Esophagus muscularis mucosa (tissue), 4 donors: ENCODE measurements at regions not wholly inside any gene's neighbourhood (a gene's known extent, or its start where the extent isn't known, plus 50 kb on each side); places are given as distances from the start of the nearest gene placed in this dataset.

Experiments
- DNase-seq: peaks from one replicate; pipeline ENCODE4 v3.0.0-alpha.2; 2017; ENCODE audit errors: extremely low spot score
- H3K27ac ChIP-seq, 4 donors: fragments of 200-600 bp; sonication (generic); replicated peaks in 1 of 4; 1 replicate in 3 of 4; 2 replicates in 1 of 4; pipeline ENCODE4 v1.5.1; 2016 to 2019; ENCODE audit warnings: mild to moderate bottlenecking in 1 of 4
- H3K27me3 ChIP-seq, 4 donors: fragments of 200-600 bp; sonication (generic); one replicate each; pipeline versions ENCODE4 v1.5.1 to v1.6.0; 2016 to 2019
- H3K36me3 ChIP-seq, 4 donors: fragments of 200-600 bp; sonication (generic); one replicate each; pipeline ENCODE4 v1.5.1; 2016 to 2019
- H3K4me1 ChIP-seq, 4 donors: fragments of 200-600 bp; sonication (generic); one replicate each; pipeline ENCODE4 v1.5.1; 2016 to 2019
- H3K4me3 ChIP-seq, 4 donors: fragments of 200-600 bp; sonication (generic); 1 replicate in 2 of 4; 2 replicates in 2 of 4; pipeline ENCODE4 v1.5.1; 2016 to 2019; ENCODE audit warnings: mild to moderate bottlenecking in 4 of 4, moderate library complexity in 1 of 4
- H3K9me3 ChIP-seq, 4 donors: fragments of 200-600 bp; sonication (generic); 1 replicate in 3 of 4; 2 replicates in 1 of 4; pipeline ENCODE4 v1.5.1; 2016 to 2019
- EP300 ChIP-seq: sonication (generic); formaldehyde crosslinking; IDR thresholded peaks from one replicate; pipeline ENCODE4 v1.6.1; 2017; ENCODE audit warnings: antibody characterized with exemption
- POLR2A ChIP-seq: fragments of 450-650 bp; IDR thresholded peaks from one replicate; pipeline ENCODE4 v1.6.1; 2017; ENCODE audit warnings: antibody characterized with exemption, moderate library complexity, mild to moderate bottlenecking, low read depth
- POLR2AphosphoS5 ChIP-seq, 2 donors: sonication (generic); formaldehyde crosslinking; IDR thresholded peaks; one replicate each; pipeline ENCODE4 v1.6.1; 2017; ENCODE audit warnings: antibody characterized with exemption in 2 of 2
- WGBS: methylation state at CpG from one replicate; pipeline ENCODE4 v1.1.5; 2018; 5-methylcytosine and 5-hydroxymethylcytosine counted together
- intact Hi-C: fragments of 100-400 bp; cut with DNase I; formaldehyde crosslinking; loops from one replicate; pipeline ENCODE4 v1.15.1; 2023
- TF ChIP-seq, protein P1 (sequence below), 3 experiments: fragments of 200-600 bp in 2 of 3; fragments of 450-650 bp in 1 of 3; sonication (generic) in 2 of 3; IDR thresholded peaks; one replicate each; pipeline ENCODE4 v1.5.1; 2017 to 2019; ENCODE audit warnings: antibody characterized with exemption in 3 of 3, mild to moderate bottlenecking in 2 of 3, moderate library complexity in 1 of 3

DNA sequence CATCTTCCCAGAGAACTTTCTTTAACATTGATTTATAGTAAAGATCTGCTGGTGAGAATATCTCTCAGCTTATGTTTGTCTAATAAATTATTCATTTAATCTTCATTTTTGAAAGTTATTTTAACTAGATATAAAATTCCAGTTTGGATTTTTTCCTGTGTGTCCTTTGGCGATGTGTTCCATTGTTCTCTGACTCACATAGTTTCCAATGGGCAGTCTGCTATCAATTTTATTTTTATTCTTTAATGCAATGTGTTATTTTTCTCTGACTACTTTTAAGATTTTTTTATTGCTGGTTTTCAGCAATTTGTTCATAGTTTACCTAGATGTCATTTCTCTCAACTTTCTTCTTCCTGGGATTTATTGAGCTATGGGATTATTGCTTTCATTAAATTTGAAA is 325.2 kb upstream of the POGK start:
- intact Hi-C loops: no loop called here
- TF ChIP-seq POLR2AphosphoS5 (IDR thresholded peaks at IDR 0.05) (no peak), EP300 (no peak), POLR2A (no peak)
- TF ChIP-seq, protein P1, sequence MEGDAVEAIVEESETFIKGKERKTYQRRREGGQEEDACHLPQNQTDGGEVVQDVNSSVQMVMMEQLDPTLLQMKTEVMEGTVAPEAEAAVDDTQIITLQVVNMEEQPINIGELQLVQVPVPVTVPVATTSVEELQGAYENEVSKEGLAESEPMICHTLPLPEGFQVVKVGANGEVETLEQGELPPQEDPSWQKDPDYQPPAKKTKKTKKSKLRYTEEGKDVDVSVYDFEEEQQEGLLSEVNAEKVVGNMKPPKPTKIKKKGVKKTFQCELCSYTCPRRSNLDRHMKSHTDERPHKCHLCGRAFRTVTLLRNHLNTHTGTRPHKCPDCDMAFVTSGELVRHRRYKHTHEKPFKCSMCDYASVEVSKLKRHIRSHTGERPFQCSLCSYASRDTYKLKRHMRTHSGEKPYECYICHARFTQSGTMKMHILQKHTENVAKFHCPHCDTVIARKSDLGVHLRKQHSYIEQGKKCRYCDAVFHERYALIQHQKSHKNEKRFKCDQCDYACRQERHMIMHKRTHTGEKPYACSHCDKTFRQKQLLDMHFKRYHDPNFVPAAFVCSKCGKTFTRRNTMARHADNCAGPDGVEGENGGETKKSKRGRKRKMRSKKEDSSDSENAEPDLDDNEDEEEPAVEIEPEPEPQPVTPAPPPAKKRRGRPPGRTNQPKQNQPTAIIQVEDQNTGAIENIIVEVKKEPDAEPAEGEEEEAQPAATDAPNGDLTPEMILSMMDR (IDR thresholded peaks at IDR 0.05): no peak
- Histone ChIP-seq H3K36me3 (no peaks in the 10 kb centered on the region), H3K4me3 (no peak overlapping the region), H3K27ac (no peak overlapping the region), H3K4me1 (no peaks in the 10 kb centered on the region), H3K9me3 (peaks cover 0 to 9% (median 4%) of the 10 kb centered on the region in 4 donors), H3K27me3 (no peaks in the 10 kb centered on the region)
- WGBS: 96% methylated on average over 1 of the region's 1 CpG
- DNase-seq: no peak

DNA sequence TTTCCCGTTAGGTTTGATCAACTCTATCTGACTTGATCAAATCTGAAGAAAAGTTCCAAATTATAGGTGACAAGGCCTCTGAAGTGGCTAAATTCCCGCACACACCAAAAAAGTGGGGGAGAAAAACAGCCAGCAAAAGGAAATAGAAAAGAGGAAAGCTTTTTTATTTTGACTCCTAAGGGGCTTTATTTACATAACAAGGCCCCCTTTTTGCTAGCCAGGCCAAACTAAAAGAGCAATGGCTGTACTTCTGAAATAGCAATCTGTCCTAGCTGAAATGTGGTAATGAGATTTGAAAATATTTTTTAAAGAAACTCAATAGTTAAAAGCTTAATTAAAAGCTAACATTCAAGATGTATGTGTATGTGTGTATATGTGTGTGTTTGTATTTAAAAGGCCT is 311.5 kb upstream of the POGK start:
- whole genome bisulfite sequencing: 81% methylated on average over 2 of the region's 2 CpGs
- Histone ChIP-seq H3K27me3 (no peaks in the 10 kb centered on the region), H3K27ac (no peak overlapping the region), H3K36me3 (no peaks in the 10 kb centered on the region), H3K4me1 (no peaks in the 10 kb centered on the region), H3K9me3 (no peaks in the 10 kb centered on the region), H3K4me3 (no peak overlapping the region)
- TF ChIP-seq POLR2AphosphoS5 (IDR thresholded peaks at IDR 0.05): no peak
- TF ChIP-seq, protein P1 (IDR thresholded peaks at IDR 0.05): no peak
- no peak for TF ChIP-seq EP300
- DNase-seq: no peak
- intact Hi-C loops: no loop called here

DNA sequence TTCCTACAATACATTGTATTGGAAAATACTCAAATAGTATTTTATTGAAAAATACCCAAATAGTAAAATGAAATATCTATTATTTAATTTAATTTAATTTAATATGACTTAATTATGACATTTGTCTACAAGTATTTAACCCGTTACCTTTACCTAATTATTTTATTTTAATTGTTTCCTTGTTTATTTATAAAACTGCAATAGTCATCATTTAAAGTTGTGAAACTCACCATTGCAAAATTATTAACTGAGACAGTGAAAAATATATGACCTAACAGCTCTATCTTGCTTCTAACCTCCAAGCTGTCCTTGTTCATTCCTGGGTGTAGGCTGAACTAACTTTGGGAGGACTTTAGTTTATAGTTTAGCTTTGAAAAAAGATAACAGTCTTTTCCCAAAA is 300.6 kb upstream of the POGK start:
- TF ChIP-seq POLR2A: no peak
- TF ChIP-seq, protein P1 (IDR thresholded peaks at IDR 0.05): no peak
- no peak for TF ChIP-seq EP300
- TF ChIP-seq POLR2AphosphoS5 (IDR thresholded peaks at IDR 0.05): no peak
- H3K4me1 ChIP-seq: no peaks in the 10 kb centered on the region
- no peaks in the 10 kb centered on the region for H3K27me3 ChIP-seq
- no peak overlapping the region for H3K4me3 ChIP-seq
- no peak for DNase-seq
- H3K9me3 ChIP-seq: no peaks in the 10 kb centered on the region
- H3K36me3 ChIP-seq: no peaks in the 10 kb centered on the region
- intact Hi-C loops: no loop called here
- H3K27ac ChIP-seq: no peak overlapping the region
- WGBS: 60% methylated on average over 1 of the region's 1 CpG

DNA sequence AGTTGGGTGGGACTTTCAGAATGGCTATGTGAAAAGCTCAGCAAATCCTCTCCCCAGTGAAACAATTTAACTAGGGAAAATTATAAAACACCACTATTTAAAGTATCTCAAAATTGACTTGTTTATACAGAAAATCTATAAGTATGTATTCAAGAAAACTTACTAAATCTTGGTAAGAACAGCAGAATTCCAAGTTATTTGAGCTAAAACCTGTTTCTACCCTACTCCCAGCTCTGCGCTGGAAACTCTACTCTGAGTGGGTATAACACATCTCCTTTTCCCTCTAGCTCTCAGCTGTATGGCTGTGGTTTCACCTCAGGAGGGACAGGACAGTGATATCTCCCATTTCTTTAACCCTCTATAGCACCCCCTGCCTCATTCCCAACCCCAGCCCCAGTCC is 295.2 kb upstream of the POGK start:
- no peak for TF ChIP-seq POLR2A
- TF ChIP-seq, protein P1 (IDR thresholded peaks at IDR 0.05): no peak
- TF ChIP-seq EP300: no peak
- no peak overlapping the region for H3K27ac ChIP-seq
- H3K36me3 ChIP-seq: no peaks in the 10 kb centered on the region
- 80% methylated on average over 1 of the region's 1 CpG for WGBS
- H3K4me1 ChIP-seq: no peaks in the 10 kb centered on the region
- no peak for DNase-seq
- H3K4me3 ChIP-seq: no peak overlapping the region
- intact Hi-C loops: no loop called here
- H3K27me3 ChIP-seq: no peaks in the 10 kb centered on the region
- H3K9me3 ChIP-seq: peaks cover 0 to 14% (median 6%) of the 10 kb centered on the region in 4 donors

DNA sequence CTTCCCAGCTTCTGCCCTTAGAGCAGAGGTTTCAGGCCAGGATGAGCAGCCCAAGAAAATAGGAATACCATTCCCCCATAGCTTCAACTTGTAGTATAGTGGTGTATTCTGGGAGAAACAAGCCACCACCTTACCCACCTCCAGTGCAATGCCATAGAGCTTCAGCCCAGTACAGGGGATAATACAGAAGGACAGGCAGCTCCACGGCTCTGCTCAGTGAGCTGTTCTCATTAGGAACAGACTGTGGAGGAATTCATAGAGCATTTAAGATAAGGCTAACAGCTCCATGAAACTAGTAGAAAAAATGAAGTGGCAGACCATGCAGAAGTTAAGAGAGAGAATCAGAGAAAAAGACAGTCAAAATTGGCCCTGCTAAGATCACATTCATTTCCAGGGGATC is 294.7 kb upstream of the POGK start:
- WGBS: 62% methylated on average over 1 of the region's 1 CpG
- H3K27ac ChIP-seq: no peak overlapping the region
- H3K27me3 ChIP-seq: no peaks in the 10 kb centered on the region
- no peak for DNase-seq
- no peaks in the 10 kb centered on the region for H3K4me1 ChIP-seq
- no peaks in the 10 kb centered on the region for H3K36me3 ChIP-seq
- peaks cover 0 to 20% (median 11%) of the 10 kb centered on the region in 4 donors for H3K9me3 ChIP-seq
- no peak overlapping the region for H3K4me3 ChIP-seq
- TF ChIP-seq, protein P1 (IDR thresholded peaks at IDR 0.05): no peak
- no peak for TF ChIP-seq POLR2A
- no peak for TF ChIP-seq EP300
- TF ChIP-seq POLR2AphosphoS5 (IDR thresholded peaks at IDR 0.05): no peak
- intact Hi-C loops: no loop called here
